ENCODE measurements at regions not wholly inside any gene's neighbourhood (a gene's known extent, or its start where the extent isn't known, plus 50 kb on each side); places are given as distances from the start of the nearest gene placed in this dataset.

GRCh38 chr10:124344931-124345330 lies 73.8 kb downstream of the OAT start:
- TF ChIP-seq YY1 (IDR thresholded peaks at IDR 0.05; ENCODE audit: insufficient read depth, insufficient read length) (no peak), ZNF274 (IDR thresholded peaks at IDR 0.05; ENCODE audit: low read depth, low read length) (no peak), SUZ12 (IDR thresholded peaks at IDR 0.05; ENCODE audit: extremely low read depth, insufficient read depth, insufficient read length) (no peak)

Measured in NT2/D1 (cell line).